Aorta (tissue), 5 donors: ENCODE measurements at regions not wholly inside any gene's neighbourhood (a gene's known extent, or its start where the extent isn't known, plus 50 kb on each side); places are given as distances from the start of the nearest gene placed in this dataset.
A peak's percentile ranks its signal among the peaks of the same experiment; 100 is the strongest.

Source experiments
- ATAC-seq: fragments of 200-7000 bp; cut with Tn5 transposase; one replicate; pipeline ENCODE4 v1.9.1; 2022; ENCODE audit warnings: moderate library complexity; ENCODE audit not compliant: low FRiP score
- DNase-seq, 2 donors: peaks; one replicate each; pipeline ENCODE4 v3.0.0-alpha.2; 2020
- H3K27ac ChIP-seq, 2 donors: one replicate each; pipeline ENCODE4 v1.5.1; 2013; ENCODE audit warnings: low read length in 2 of 2, mild to moderate bottlenecking in 2 of 2, moderate library complexity in 2 of 2, control low read depth in 1 of 2, inconsistent platforms in 1 of 2, low read depth in 1 of 2
- H3K27me3 ChIP-seq, 2 donors: one replicate each; pipeline ENCODE4 v1.6.1; 2013; ENCODE audit warnings: control low read depth in 1 of 2, low read length in 1 of 2, mild to moderate bottlenecking in 1 of 2, moderate library complexity in 1 of 2; ENCODE audit not compliant: insufficient read depth in 2 of 2, control insufficient read depth in 1 of 2
- H3K36me3 ChIP-seq, 2 donors: one replicate each; pipeline ENCODE4 v1.6.1; 2013; ENCODE audit warnings: control low read depth in 1 of 2, low read length in 1 of 2, mild to moderate bottlenecking in 1 of 2; ENCODE audit not compliant: insufficient read depth in 2 of 2, control insufficient read depth in 1 of 2
- H3K4me1 ChIP-seq, 2 donors: one replicate each; pipeline ENCODE4 v1.6.1; 2013; ENCODE audit warnings: low read length in 2 of 2, control low read depth in 1 of 2, mild to moderate bottlenecking in 1 of 2, moderate library complexity in 1 of 2; ENCODE audit not compliant: insufficient read depth in 2 of 2, control insufficient read depth in 1 of 2
- H3K4me3 ChIP-seq, 2 donors: one replicate each; pipeline ENCODE4 v1.5.1; 2013; ENCODE audit warnings: low read length in 2 of 2, control low read depth in 1 of 2, mild to moderate bottlenecking in 1 of 2
- H3K9me3 ChIP-seq: one replicate; pipeline ENCODE4 v1.6.1; 2013; ENCODE audit warnings: mild to moderate bottlenecking, low read length; ENCODE audit not compliant: control insufficient read depth
- WGBS, 2 donors: extraction: QIAGEN DNeasy Blood & Tissue Kit; methylation state at CpG; one replicate each; pipeline ENCODE4 v1.1.7; 2013; 5-methylcytosine and 5-hydroxymethylcytosine counted together
- intact Hi-C, 2 donors: fragments of 100-400 bp; cut with DNase I; formaldehyde crosslinking; loops; one replicate each; pipeline versions ENCODE4 v1.14.2 to v1.15.0; 2022
- donor health status: healthy with polysubstance abuse.
- donor health status: Bipolar disorder and iron deficiency.
- donor health status: DM: no; HTN: no; CAD: no.
- donor health status: DM: no; HTN: no; CAD: no.
- donor health status: DM: yes; HTN: yes; CAD: no.

GRCh38 chr15:35871812-35872211 lies 325.8 kb upstream of the DPH6 start:
- Histone ChIP-seq H3K36me3 (no peaks in the 10 kb centered on the region), H3K9me3 (no peaks in the 10 kb centered on the region), H3K27ac (no peak overlapping the region), H3K4me1 (peaks cover 0 to 5% of the 10 kb centered on the region in 2 donors), H3K4me3 (no peak overlapping the region), H3K27me3 (no peaks in the 10 kb centered on the region)
- intact Hi-C loops: no loop called here
- WGBS, 2 donors: 96 to 97% methylated on average over 3 of the region's 3 CpGs
- ATAC-seq: no peak
- DNase-seq: no peak

GRCh38 chr15:35872577-35872976 lies 326.6 kb upstream of the DPH6 start:
- no peak for ATAC-seq

GRCh38 chr15:35874260-35874905 lies 328.4 kb upstream of the DPH6 start:
- no peak overlapping the region for H3K4me3 ChIP-seq
- ATAC-seq (no peak), DNase-seq (no peak)
- no peaks in the 10 kb centered on the region for H3K9me3 ChIP-seq
- H3K27me3 ChIP-seq: no peaks in the 10 kb centered on the region
- peak overlapping the region in 1 of 2 donors; percentile 14 for H3K27ac ChIP-seq
- peaks cover 0 to 5% of the 10 kb centered on the region in 2 donors for H3K4me1 ChIP-seq
- intact Hi-C loops: no loop called here
- no peaks in the 10 kb centered on the region for H3K36me3 ChIP-seq

More at GRCh38 chr15:35872577-35872976, 326.6 kb upstream of the DPH6 start:
- no peak overlapping the region for H3K27ac ChIP-seq
- no peak overlapping the region for H3K4me3 ChIP-seq
- H3K9me3 ChIP-seq: no peaks in the 10 kb centered on the region
- intact Hi-C loops: no loop called here
- H3K27me3 ChIP-seq: no peaks in the 10 kb centered on the region
- no peak for DNase-seq
- no peaks in the 10 kb centered on the region for H3K36me3 ChIP-seq
- peaks cover 0 to 5% of the 10 kb centered on the region in 2 donors for H3K4me1 ChIP-seq

GRCh38 chr15:35876762-35877161 lies 330.8 kb upstream of the DPH6 start:
- DNase-seq (no peak), ATAC-seq (no peak)
- Histone ChIP-seq H3K4me3 (no peak overlapping the region), H3K36me3 (no peaks in the 10 kb centered on the region), H3K9me3 (no peaks in the 10 kb centered on the region), H3K27me3 (no peaks in the 10 kb centered on the region), H3K4me1 (peaks cover 0 to 5% of the 10 kb centered on the region in 2 donors), H3K27ac (no peak overlapping the region)
- 4 to 7% methylated on average over 4 of the region's 4 CpGs for WGBS, 2 donors
- intact Hi-C loops: no loop called here

GRCh38 chr15:35880896-35881295 lies 334.9 kb upstream of the DPH6 start:
- intact Hi-C loops: no loop called here
- H3K27ac ChIP-seq: no peak overlapping the region
- 97 to 99% methylated on average over 3 of the region's 3 CpGs for WGBS, 2 donors
- H3K4me3 ChIP-seq: no peak overlapping the region
- no peak for ATAC-seq
- H3K4me1 ChIP-seq: no peaks in the 10 kb centered on the region
- no peaks in the 10 kb centered on the region for H3K27me3 ChIP-seq
- H3K36me3 ChIP-seq: no peaks in the 10 kb centered on the region
- H3K9me3 ChIP-seq: no peaks in the 10 kb centered on the region
- DNase-seq: no peak

- no peaks in the 10 kb centered on the region for H3K27me3 ChIP-seq
- H3K9me3 ChIP-seq: no peaks in the 10 kb centered on the region
- H3K4me3 ChIP-seq: no peak overlapping the region
- 100% methylated on average over 1 of the region's 1 CpG for WGBS, 2 donors
- DNase-seq (no peak), ATAC-seq (no peak)
- H3K36me3 ChIP-seq: no peaks in the 10 kb centered on the region
- no peak overlapping the region for H3K27ac ChIP-seq
- intact Hi-C loops: no loop called here
- no peaks in the 10 kb centered on the region for H3K4me1 ChIP-seq
These were observed 339.9 kb upstream of the DPH6 start for GRCh38 chr15:35885870-35886269.

- ATAC-seq (no peak), DNase-seq (no peak)
- Histone ChIP-seq H3K27me3 (no peaks in the 10 kb centered on the region), H3K36me3 (no peaks in the 10 kb centered on the region), H3K4me3 (no peak overlapping the region), H3K27ac (no peak overlapping the region), H3K4me1 (no peaks in the 10 kb centered on the region), H3K9me3 (no peaks in the 10 kb centered on the region)
- intact Hi-C loops: no loop called here
These were observed 340.8 kb upstream of the DPH6 start for GRCh38 chr15:35886765-35887164.

- no peaks in the 10 kb centered on the region for H3K36me3 ChIP-seq
- H3K4me1 ChIP-seq: no peaks in the 10 kb centered on the region
- H3K9me3 ChIP-seq: no peaks in the 10 kb centered on the region
- no peak overlapping the region for H3K4me3 ChIP-seq
- 56 to 60% methylated on average over 1 of the region's 1 CpG for WGBS, 2 donors
- ATAC-seq: no peak
- intact Hi-C loops: no loop called here
- no peak overlapping the region for H3K27ac ChIP-seq
- H3K27me3 ChIP-seq: no peaks in the 10 kb centered on the region
- DNase-seq: no peak
These were observed 342.9 kb upstream of the DPH6 start for GRCh38 chr15:35888815-35889214.

- H3K9me3 ChIP-seq: no peaks in the 10 kb centered on the region
- no peaks in the 10 kb centered on the region for H3K4me1 ChIP-seq
- H3K4me3 ChIP-seq: no peak overlapping the region
- intact Hi-C loops: no loop called here
- WGBS, 2 donors: 23 to 28% methylated on average over 3 of the region's 3 CpGs
- no peaks in the 10 kb centered on the region for H3K27me3 ChIP-seq
- no peak overlapping the region for H3K27ac ChIP-seq
- H3K36me3 ChIP-seq: no peaks in the 10 kb centered on the region
- no peak for DNase-seq
- ATAC-seq: no peak
These were observed 361.5 kb upstream of the DPH6 start for GRCh38 chr15:35907511-35907910.
